T47D (cell line): ENCODE measurements at regions not wholly inside any gene's neighbourhood (a gene's known extent, or its start where the extent isn't known, plus 50 kb on each side); places are given as distances from the start of the nearest gene placed in this dataset.
"Not testable (repeated sequence)": the region's sequence is repeated elsewhere in the genome, so short reads cannot be mapped to it uniquely, and the experiment has no call there.

Experiments
- DNase-seq, 2 experiments: peaks; one replicate each; pipeline versions ENCODE4 v3.0.0 to v3.0.0-alpha.2; 2011 to 2012; ENCODE audit warnings: low read depth in 1 of 2, low spot score in 1 of 2
- JUND ChIP-seq: IDR thresholded peaks from 2 replicates; pipeline ENCODE4 v1.6.1; 2012; ENCODE audit warnings: low read depth
- in situ Hi-C: cut with HindIII; loops from 2 replicates; pipeline ENCODE4 v1.10.0; 2016; ENCODE audit warnings: low sequenced_read_pairs, low pct_unique_long_range_greater_than_20kb

DNA sequence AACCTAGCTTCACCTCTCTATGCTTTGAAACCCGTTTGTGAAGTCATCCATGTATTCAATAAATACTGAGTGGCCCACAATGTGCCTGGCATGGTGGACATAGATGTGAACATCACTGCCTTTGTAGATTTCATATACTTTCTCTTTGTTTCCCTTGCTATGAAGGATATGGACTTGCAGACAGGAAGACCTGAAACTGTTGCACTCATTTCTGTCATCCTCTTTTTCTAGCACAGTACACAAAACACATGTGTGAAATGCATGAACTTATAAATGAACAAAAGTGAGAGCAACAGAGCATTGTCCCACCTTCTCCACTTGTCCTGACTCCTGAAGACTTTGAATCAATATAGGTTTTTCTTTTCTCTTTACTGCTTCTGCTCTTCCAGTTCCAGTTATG lies 249.4 kb upstream of the LINC00305 start:
- in situ Hi-C loops = no loop called here
- no peak for TF ChIP-seq JUND
- no peak for DNase-seq

GRCh38 chr18:64392202-64392601 lies 243.3 kb upstream of the LINC00305 start:
- DNase-seq = no peak
- TF ChIP-seq JUND = no peak
- in situ Hi-C loops = no loop called here

DNA sequence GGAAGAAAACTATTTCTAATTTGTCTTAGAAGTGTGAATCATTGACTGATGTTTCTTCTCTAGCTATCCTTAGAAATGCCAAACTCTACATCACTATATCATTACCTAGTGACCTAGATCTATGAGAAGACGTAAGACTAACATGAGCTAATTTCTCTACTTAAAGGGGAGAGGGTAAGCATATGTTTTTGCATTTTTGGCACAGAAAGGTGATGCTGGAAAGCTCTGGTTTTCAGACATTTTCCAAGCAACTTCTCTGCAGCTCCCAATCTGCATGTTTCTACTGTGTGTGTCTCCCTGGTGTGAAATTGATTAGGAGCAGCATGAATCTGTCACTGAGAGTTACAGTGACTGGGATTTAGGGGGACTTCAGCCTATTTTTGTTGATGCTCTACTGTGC lies 235.2 kb upstream of the LINC00305 start:
- in situ Hi-C loops = no loop called here
- no peak for TF ChIP-seq JUND
- no peak for DNase-seq

DNA sequence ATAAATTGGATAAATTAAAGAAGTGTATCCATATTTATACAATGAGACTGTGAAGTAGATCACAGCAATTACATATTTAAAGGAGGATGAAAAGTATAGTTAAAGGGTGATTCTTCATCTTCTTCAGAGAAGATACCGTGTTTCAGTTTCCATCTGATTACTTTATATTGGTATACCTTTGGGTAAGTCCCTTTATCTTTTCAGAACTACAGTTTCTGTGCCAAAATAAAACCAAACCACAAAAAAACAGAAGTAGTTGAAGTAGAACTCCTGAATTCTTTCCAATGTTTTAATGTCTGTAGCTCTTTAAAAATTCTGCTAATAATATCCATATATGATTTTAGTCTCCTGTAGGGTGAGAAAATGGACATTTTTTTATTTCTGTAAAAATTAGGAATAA lies 231.2 kb upstream of the LINC00305 start:
- DNase-seq = no peak
- TF ChIP-seq JUND = no peak
- in situ Hi-C loops = no loop called here

DNA sequence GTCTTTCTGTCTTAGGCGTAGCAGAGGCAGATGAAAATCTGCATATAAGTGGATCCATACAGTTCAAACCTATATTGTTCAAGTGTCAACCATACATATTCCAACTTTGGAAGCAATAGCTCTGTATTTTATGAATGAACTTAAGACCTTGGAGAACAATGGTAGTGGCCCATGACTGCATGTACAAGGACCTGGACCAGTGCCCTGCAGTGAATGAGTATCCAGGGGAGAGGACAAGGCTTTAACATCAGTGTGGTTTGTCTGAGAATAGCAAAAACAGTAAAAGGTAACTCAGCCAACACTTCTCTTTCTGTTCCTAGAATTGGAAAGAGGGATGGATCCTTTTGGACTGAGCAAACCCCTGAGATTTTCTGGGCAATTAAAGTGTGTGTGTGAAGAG lies 230.8 kb upstream of the LINC00305 start:
- in situ Hi-C loops = no loop called here
- TF ChIP-seq JUND = no peak
- DNase-seq = no peak

DNA sequence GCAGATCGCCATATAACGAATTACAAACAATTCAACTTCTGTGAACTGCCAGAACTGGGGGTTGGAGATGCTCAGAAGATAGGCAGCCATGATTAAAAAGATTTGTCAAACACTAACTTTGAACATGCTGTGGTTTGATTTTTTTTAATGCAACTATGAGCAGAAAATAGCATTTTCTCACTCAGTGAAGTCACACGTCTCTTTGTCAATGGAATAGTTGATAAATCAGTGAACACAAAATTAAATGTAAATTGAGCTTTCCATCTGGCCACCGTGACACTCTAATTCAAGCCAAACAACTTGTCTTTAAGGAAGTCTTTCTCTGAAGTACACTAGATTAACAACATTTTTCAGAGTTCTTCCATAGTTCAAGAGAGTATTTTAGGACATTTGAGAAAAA lies 228.6 kb upstream of the LINC00305 start:
- in situ Hi-C loops = no loop called here
- TF ChIP-seq JUND = no peak
- no peak for DNase-seq

- TF ChIP-seq JUND = no peak
- no peak for DNase-seq
- in situ Hi-C loops = no loop called here
Observed at GRCh38 chr18:64372850-64373249, 224.0 kb upstream of the LINC00305 start.

DNA sequence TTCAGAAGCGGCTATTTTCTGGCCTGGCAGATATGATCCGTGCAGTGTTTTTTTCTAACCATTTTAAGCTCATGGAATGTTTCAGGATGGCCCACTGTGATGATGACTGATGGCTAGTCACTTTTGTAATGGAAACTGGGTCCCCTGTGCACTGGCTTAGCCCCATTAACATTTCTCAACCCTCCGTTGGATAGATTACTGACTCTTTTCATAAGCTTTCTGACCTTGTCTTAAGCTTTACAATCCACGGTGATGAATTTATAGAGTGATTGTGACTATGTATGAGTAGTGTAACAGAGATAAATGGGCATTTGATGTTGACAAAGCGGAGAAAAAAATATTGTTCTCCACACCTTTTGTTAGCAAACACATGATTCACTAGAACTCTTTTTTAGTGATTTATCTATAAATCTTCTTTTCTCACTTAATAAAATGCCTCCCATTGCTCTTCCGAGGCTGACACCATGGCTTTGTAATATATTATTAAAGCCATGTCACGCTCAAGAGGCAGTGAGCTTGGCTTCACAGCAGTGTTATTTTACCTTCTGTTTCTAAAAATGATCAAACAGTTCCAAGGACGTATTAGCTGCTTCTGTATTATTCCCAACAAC lies 221.0 kb upstream of the LINC00305 start:
- in situ Hi-C loops, DNase-seq: not testable (repeated sequence)

DNA sequence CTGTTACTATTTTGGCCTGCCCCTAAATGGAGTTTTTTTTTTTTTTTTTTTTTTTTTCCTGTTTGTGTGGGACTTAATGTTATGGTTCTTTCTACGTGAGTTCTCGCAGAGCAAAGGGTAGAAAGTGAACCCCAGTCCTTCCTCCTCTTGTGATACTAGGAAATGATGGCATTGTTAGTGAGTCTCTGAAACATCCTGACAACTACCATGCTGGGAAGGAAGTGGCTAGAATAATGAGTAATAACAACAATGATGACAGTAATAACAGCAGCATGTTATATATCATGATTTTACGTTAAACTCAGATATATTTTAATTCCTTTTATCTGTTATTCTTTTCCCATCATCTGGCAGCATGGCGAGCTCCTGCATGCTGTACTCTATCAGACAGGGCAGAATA lies 216.2 kb upstream of the LINC00305 start:
- in situ Hi-C loops = no loop called here
- no peak for TF ChIP-seq JUND
- no peak for DNase-seq

DNA sequence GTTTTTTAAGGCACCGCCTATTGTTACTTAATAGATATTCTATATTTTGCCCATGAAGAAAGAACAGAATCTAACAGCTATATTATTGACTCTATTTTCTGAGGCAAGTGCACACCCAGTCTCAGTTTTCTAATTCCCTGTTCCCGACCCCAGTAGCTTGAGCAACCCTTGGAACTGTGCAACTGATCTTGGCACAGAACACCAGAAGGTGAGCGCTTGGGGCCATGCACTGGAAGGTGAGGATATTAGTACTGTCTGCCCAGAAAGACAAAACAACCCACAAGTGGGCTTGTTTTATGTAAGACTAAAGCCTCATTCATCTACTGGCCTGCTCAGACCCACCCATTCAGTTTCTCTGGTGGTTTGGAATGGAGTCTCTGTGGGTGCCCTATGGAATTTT lies 188.8 kb upstream of the LINC00305 start:
- TF ChIP-seq JUND = no peak
- DNase-seq = no peak
- in situ Hi-C loops = no loop called here

GRCh38 chr18:64337018-64337417 lies 188.1 kb upstream of the LINC00305 start:
- in situ Hi-C loops = no loop called here
- no peak for TF ChIP-seq JUND
- no peak for DNase-seq

- no peak for DNase-seq
- TF ChIP-seq JUND = no peak
- in situ Hi-C loops = no loop called here
Observed at GRCh38 chr18:64334748-64335147, 185.9 kb upstream of the LINC00305 start.

- in situ Hi-C loops = no loop called here
- TF ChIP-seq JUND = no peak
- no peak for DNase-seq
Observed at GRCh38 chr18:64333584-64333983, 184.7 kb upstream of the LINC00305 start.

DNA sequence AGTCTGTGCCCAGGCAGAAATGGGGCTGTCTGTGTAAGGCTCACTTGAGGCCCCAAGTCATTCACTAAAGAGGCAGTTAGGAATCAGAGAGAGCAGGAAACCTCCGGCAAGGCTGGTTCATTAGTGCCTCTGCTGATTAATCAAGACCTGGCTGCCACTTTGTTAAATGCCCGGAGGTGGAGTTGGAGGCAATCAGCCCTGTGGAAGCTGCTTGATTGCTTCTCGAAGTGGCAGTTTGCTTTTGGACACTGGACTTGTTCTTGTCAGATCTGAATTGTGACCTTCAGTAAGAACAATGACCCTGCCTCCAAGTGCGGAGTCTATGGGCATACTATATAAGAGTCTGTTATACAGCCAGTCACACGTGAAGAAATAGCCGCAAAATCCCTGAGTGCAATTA lies 183.9 kb upstream of the LINC00305 start:
- TF ChIP-seq JUND = no peak
- in situ Hi-C loops = no loop called here
- no peak for DNase-seq
